ENCODE measurements at regions not wholly inside any gene's neighbourhood (a gene's known extent, or its start where the extent isn't known, plus 50 kb on each side); places are given as distances from the start of the nearest gene placed in this dataset.

GRCh38 chr9:115733318-115734110, 420.1 kb upstream of the PAPPA start:
- DNase-seq (ENCODE audit: low read depth): no peak

GRCh38 chr9:115739096-115739875, 414.3 kb upstream of the PAPPA start:
- no peak for DNase-seq (ENCODE audit: low read depth)

GRCh38 chr9:115740986-115741385, 412.6 kb upstream of the PAPPA start:
- DNase-seq (ENCODE audit: low read depth): no peak

GRCh38 chr9:115743709-115744605, 409.6 kb upstream of the PAPPA start:
- no peak for DNase-seq (ENCODE audit: low read depth)

GRCh38 chr9:115746496-115746895, 407.1 kb upstream of the PAPPA start:
- DNase-seq (ENCODE audit: low read depth): no peak

- no peak for DNase-seq (ENCODE audit: low read depth)
Observed at GRCh38 chr9:115747731-115748130, 405.9 kb upstream of the PAPPA start.

GRCh38 chr9:115756736-115757135, 396.9 kb upstream of the PAPPA start:
- no peak for DNase-seq (ENCODE audit: low read depth)

GRCh38 chr9:115757461-115757860, 396.1 kb upstream of the PAPPA start:
- no peak for DNase-seq (ENCODE audit: low read depth)

- no peak for DNase-seq (ENCODE audit: low read depth)
Observed at GRCh38 chr9:115758441-115758840, 395.1 kb upstream of the PAPPA start.

- DNase-seq (ENCODE audit: low read depth): no peak
Observed at GRCh38 chr9:115759426-115759825, 394.2 kb upstream of the PAPPA start.

GRCh38 chr9:115764645-115765044, 388.9 kb upstream of the PAPPA start:
- DNase-seq (ENCODE audit: low read depth): no peak

GRCh38 chr9:115765060-115765459, 388.5 kb upstream of the PAPPA start:
- DNase-seq (ENCODE audit: low read depth): no peak

- DNase-seq (ENCODE audit: low read depth): no peak
Observed at GRCh38 chr9:115766370-115766955, 387.1 kb upstream of the PAPPA start.

GRCh38 chr9:115770521-115770920, 383.1 kb upstream of the PAPPA start:
- no peak for DNase-seq (ENCODE audit: low read depth)

- no peak for DNase-seq (ENCODE audit: low read depth)
Observed at GRCh38 chr9:115775659-115776058, 377.9 kb upstream of the PAPPA start.

GRCh38 chr9:115777610-115778009, 376.0 kb upstream of the PAPPA start:
- DNase-seq (ENCODE audit: low read depth): no peak

- no peak for DNase-seq (ENCODE audit: low read depth)
Observed at GRCh38 chr9:115781070-115781736, 372.4 kb upstream of the PAPPA start.

- DNase-seq (ENCODE audit: low read depth): peak; percentile 33
Observed at GRCh38 chr9:115786321-115786720, 367.3 kb upstream of the PAPPA start.

- DNase-seq (ENCODE audit: low read depth): no peak
Observed at GRCh38 chr9:115790520-115790919, 363.1 kb upstream of the PAPPA start.

GRCh38 chr9:115794921-115795475, 358.6 kb upstream of the PAPPA start:
- no peak for DNase-seq (ENCODE audit: low read depth)

GRCh38 chr9:115799734-115800133, 353.9 kb upstream of the PAPPA start:
- no peak for DNase-seq (ENCODE audit: low read depth)

All from fibroblast of the conjunctiva (primary cell).